SK-N-DZ (cell line): ENCODE measurements at regions not wholly inside any gene's neighbourhood (a gene's known extent, or its start where the extent isn't known, plus 50 kb on each side); places are given as distances from the start of the nearest gene placed in this dataset.
"Not testable (repeated sequence)": the region's sequence is repeated elsewhere in the genome, so short reads cannot be mapped to it uniquely, and the experiment has no call there.

Experiments used
- DNase-seq: peaks from one replicate; pipeline ENCODE4 v3.0.0-alpha.2; 2015; ENCODE audit warnings: low spot score

DNA sequence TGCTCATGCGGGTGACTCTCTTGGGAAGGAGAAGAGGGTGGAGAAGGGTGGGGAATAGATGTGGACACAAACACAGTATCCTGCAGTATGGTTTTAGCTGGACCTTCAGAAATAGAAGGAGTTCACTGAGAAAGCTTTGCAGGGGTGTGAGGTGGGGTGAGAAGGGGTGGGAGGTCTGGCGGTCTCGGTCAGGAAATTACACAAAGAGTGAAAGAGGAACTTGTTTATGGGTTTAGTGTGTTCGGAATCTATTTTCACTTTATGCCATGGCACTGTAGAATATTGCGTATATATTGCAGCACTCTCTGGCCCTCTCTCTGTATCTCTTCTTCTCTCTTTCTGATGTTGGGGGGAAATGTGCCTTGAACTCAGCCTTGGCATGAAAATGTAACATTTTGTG, 148.2 kb upstream of the GOT2 start:
- no peak for DNase-seq

DNA sequence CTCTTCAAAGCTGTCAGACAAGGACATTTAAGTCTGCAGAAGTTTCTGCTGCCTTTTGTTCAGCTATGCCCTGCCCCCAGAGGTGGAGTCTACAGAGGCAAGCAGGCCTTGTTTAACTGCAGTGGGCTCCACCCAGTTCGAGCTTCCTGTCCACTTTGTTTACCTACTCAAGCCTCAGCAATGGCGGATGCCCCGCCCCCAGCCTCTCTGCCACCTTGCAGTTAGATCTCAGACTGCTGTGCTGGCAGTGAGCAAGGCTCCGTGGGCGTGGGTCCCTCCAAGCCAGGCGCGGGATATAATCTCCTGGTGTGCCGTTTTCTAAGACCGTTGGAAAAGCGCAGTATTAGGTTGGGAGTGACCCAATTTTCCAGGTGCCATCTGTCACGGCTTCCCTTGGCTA, 144.5 kb upstream of the GOT2 start:
- DNase-seq = not testable (repeated sequence)

DNA sequence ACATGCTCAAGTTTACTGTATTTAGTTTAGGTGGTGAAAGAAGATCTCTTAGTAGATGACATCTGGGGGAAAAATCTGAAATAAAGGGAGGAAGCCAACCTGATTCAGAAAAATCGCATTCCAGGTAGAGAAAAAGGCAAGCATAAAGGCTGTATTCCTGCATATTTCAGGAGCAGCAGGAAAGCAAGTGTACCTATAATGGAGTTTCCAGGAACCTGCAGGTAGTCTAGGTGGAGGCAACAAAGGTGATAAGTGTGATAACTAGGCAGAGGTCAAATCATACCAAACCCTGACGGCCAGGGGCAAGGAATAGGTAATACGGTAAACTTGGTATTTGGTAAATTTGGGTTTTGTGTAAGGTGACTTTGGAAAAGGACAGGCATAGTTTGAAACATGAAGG, 132.8 kb upstream of the GOT2 start:
- no peak for DNase-seq

DNA sequence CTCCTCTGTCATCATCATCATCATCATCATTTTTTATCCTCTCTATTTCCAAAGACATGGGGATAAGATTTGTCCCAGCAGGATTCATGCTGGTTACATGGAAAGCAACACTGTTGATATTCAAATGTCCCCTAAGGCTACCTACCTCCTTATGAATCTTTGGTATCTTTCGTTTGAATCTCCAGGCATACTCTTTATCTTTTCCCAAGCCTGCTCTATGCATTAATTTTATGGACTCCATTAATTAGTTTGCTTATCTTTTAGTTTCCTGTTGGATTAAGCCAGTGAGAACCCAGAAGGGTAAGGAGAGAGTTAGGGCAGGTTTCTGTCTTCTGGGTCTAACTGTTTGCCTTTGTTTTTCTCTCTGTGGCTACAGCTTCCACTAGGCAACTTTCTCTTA, 129.6 kb upstream of the GOT2 start:
- peak; percentile 32 for DNase-seq

DNA sequence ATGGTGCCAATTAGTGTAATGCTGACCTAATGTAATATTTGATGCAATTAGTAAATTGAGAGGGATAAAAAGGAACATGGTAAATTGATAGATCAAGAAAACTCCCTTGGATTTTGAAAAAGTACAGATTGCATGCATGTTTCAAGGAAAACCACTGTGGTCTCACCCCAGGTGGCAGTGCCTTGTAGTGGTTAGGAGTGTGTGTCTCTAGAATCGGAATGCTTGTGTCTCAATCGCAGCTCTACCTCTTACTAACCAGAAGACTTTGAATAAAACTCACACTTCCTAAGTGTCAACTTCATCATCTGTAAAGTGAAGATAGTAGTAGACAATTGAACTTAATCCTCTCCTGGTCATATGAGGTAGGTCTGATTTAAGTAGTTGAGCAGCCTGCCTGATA, 128.9 kb upstream of the GOT2 start:
- DNase-seq = no peak

DNA sequence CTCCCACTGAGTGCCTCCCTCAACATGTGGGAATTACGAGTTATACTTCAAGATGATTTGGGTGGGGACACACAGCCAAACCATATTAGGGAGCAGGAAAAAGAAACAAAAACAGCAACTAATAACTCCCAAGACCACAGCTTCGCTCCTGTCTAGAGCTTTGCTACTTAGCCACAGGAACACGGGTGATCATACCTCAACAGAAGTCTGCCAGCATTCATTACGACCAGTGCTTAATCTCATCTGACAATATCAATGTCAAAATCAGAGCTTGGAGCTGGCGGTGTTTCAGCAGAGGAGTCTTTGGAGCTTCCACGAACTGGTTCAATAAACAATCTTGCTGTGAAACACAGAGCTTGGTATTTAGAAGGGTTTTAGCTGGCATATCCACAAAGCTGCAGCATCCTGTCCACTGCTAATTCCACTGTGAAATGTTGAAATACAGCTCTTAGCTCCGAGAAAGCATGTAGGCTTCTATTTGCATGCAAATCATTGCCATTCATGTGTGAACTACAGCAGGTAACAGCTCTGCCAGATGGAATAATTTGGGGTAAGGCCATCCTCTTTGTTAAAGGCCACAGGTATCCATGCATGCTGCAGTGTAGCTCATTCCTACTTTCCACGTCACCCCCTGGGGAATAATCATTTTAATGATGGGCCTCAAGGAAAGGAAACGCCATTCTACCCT, 128.4 kb upstream of the GOT2 start:
- DNase-seq = peak; percentile 91

DNA sequence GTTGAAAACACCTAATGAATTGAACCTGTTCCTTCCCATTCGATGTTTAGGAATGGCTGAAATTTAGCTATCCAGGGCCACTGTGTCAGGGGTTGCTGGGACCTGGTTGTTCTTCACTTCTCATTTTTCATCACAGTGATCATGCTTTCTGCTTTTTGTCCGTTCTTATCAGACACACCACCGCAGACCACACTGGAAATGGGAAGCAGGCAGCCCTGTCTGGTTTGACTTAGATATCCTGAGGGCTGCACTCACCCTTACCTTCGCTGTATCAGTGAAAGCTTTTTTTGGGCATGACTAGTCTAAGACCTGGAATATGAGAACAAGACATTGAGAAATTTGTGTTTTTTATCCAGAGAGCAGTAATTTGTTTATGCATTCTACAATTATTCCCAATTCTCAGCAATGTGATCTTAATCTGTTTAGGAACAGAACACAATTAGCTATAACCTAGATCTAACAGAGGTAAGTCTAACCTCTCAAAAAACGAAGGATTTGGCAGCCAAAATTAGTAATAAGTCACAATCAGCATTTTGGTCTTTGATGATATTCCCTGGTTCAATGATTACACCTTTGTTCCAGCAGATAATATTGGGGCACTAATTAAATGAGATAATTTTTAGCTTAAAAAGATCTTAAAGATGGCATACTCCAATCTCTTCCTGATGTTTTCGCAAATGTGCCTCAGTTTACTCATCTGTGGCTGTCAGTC, 126.0 kb upstream of the GOT2 start:
- peak; percentile 84 for DNase-seq

DNA sequence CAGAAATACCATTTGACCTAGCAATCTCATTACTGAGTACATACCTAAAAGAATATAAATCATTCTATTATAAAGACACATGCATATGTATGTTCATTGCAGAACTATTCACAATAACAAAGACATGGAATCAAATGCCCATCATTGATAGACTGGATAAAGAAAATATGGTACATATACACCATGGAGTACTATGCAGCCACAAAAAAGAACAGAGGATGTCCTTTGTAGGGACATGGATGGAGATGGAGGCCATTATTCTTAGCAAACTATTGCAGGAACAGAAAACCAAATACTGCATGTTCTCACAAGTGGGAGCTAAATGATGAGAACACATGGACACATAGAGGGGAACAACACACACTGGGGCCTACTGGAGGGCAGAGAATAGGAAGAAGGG, 124.5 kb upstream of the GOT2 start:
- not testable (repeated sequence) for DNase-seq

DNA sequence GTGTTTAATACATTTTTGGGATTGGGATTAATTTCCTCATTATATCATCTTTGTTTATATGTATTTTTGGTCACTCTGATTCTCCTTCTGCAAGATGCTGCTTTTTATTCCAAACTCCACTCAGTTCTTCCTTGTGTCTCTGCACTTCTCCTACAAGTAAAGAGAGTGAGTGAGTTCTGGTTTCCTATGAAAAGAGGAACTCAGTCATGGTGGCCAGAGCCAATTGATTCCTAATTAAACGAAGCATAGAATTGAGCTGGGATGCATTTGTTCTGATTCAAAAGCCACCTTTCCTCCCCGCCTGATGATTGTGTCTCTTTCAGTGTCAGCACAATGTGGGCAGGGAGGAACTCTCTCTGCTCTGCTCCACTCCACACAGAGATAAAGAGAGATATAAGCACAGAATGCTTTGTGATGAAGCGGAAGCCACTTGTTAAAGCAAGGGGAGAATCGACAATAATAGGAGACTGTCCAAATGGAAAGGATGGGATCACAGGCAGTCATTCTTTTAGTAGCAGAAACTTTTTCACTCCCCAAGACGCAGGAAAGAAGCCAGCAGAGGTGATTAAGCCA, 121.3 kb upstream of the GOT2 start:
- DNase-seq = no peak

DNA sequence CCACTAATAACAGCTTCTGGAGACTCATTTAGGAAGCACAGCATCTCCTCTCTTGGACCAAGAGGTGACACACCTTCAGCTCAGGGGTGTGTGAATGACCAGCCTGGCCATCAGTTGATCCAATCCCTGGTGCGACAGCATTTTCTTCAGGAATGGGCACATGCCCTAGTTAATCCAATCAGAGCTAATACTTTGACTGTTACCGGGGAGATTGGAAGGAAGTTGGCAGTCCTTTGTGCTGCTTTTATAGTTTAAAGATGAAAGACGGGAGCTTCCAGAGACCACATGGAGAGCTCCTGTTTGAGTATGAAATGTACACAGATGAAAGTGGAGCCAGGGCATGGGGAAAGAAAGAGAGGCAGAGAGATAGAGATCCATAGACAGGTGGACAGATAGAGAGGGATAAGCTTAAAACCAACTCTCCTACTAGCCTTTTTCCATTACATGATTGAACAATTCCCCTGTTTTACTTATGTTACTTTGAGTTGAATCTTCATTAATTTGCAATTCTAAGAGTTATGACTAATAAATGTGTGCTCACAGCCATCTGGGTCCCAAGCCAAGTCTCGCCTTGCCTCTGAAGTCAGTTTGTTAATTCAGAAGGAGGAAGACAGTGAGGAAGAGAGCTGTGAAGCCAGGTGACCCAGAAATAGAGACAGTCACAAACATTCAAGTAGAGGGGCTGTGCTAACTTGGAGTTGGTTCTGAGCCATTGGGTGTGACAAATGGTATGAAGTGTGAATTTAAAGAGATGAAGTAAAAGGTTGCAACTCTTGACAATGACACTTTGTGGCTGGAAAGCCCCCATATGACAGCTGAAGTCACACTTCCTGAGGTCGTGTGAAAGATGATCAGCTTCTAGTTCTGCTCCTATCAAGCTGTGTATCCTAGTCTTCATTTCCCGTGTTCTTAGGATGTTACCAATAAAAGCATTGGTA, 120.0 kb upstream of the GOT2 start:
- DNase-seq = no peak

DNA sequence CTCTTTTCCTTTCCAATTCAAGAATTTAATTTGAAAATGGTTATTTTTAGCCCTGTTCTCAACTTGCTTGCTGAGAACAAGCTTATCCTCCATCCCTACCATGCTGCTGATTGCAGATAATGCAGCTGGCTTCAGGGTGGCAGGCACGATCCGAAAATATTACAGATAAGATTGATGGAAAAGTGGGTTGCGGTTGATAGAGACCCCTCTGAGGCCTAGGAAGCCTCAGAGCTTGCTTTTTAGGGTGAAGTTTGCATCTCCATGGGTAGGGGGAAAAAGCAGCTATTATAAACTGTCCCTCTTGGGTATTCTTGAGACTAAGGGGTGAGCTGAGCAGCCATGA, 116.5 kb upstream of the GOT2 start:
- DNase-seq = no peak

DNA sequence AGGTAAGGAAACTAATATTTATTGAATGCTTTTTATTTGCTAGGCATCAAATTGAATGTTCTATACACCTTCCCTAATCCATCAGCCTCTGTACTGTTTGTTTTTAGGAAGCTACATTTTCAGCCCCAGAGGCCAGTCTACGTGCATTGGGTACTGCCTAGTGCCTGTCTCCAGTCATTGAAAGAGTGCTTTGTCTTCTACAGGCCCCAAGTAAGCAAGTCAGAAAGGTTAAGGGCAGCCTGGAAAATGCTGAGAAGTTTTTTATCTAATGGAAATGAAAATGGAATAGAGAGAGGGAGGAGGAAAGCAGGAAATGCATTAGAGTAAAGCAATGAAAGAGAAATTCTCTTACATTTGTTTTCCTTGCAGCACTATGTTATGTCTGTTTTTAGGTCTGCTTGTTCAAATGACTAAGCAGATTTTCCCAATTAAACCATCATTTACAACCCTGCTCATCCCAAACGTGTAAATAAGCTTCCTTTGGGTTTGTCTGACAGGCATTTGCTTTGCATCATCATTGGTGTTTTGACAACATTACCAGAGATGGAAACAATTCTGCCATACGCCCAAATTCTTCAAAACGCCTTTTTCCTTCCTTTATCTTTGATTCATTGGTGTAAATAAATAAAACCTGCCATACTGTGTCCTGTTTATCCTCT, 116.0 kb upstream of the GOT2 start:
- no peak for DNase-seq

DNA sequence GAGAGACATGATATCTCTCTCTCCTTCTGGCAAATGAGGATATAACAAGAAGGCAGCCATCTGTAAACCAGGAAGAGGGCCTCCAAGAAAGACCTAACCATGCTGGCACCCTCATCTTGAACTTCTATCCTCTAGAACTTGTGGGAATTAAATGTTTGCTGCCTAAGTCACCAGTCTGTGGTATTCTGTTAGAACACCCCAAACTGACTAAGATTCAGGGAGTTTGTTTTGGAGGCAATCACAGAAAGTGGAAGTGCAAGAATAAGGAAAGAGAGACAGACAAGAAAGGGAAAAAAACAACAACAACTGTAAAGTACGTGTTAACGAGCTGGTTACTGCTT, 114.5 kb upstream of the GOT2 start:
- no peak for DNase-seq

DNA sequence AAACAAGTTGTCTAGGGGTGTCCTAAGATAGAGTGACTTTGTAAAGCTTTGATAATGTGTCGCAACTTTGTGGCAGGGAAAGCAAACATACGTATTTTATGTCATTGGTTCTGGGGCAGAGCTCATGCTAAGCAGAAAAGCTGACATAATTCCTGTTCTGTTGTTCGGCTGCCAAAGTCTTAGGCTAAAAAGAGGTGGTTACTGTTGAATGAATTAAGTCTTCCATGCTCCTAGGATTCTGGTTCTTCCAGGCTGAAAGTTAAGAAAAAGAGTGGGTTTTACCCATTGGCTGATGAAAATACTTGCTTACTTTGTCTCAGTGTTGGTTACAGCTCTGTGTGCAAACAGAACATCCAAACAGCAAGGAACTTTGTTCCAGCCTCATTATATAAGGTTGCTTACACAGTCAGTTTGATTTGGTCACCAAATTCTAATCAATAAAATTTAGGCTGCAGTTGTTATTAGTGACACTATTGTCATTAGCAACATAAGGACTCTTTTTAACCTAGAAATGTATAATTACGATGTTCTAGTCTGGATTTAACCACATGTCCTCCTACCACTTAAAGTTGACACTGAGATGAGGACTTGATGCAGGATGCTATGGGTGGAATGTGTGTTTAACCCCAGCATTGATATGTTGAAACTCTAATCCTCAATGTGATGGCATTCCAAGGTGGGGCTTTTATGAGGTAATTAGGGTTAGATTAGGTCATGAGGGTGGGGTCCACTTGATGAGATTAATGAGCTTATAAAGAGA, 114.0 kb upstream of the GOT2 start:
- no peak for DNase-seq

DNA sequence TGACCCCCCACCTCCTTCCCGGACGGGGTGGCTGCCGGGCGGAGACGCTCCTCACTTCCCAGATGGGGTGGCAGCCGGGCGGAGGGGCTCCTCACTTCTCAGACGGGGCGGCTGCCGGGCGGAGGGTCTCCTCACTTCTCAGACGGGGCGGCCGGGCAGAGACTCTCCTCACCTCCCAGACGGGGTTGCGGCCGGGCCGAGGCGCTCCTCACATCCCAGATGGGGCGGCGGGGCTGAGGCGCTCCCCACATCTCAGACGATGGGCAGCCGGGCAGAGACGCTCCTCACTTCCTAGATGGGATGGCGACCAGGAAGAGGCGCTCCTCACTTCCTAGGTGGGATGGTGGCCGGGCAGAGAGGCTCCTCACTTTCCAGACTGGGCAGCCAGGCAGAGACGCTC, 112.1 kb upstream of the GOT2 start:
- DNase-seq = not testable (repeated sequence)

DNA sequence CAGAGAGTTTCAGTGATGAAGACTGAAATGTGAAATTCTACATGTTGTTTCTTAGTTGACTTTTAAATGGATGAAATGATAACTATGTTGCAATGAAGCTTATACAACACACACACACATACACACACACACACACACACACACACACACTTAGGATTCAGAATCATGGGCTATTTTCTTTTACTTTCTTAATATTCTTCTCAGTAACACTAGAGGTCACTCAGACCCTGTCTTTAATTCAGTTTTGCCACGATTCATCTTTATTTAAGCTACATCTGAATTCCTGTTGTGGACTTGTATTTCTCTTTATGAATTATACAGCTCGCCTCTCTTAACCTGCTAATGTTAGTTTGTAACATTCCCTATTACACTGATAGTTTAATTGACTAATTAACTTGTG, 109.6 kb upstream of the GOT2 start:
- DNase-seq = peak; percentile 46

DNA sequence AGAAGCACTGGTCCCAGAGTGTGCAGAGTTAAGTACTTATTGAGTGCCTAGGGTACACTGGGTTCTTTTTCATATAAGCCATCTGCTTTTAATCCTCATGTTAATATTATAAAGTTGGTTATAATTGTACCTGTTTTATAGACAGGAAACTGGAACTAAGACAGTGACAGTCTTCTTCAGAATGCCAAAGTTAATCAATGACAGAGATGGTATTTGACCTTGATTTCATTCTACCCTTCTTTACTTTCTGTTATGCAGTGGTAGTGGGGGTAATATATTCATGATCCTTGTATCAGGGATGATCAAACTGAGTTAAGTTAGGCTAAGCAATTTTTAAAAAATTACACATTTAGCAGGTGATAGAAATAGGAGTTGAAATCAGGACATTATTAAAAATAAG, 108.6 kb upstream of the GOT2 start:
- DNase-seq = no peak

DNA sequence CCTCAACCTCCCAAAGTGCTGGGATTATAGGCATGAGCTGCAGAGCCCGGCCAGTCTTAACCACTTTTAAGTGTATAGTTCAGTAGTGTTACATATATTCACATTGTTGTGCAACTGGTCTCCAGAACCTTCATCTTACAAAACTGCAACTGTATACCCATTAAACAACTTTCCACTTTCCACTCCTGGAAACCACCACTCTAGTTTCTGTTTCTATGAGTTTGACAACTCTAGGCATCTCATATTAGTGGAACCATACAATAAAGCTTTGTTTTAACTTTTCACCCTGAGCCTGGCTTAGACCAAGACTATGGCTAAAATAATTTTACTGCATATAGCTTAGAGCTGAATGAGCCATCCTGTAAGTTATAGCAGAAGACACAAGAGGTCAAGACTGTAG, 108.0 kb upstream of the GOT2 start:
- DNase-seq = no peak

DNA sequence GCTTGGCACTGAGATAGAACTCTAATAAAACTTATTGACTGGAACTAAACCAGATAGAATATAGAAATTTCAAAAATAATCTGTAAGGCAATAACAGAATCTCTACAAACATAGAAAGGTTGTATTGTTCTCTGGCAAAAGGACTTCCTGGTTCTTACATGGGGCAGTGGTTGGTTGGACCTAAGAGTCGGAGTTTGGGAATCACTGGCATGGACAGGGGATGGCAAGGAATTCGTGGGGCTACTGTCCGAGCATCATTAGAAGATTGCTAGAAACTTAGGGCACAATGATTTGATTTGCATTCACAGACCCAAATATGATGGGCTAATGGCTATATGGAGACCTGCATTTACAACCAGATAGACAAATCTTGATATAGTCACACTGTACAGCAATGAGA, 103.8 kb upstream of the GOT2 start:
- no peak for DNase-seq

DNA sequence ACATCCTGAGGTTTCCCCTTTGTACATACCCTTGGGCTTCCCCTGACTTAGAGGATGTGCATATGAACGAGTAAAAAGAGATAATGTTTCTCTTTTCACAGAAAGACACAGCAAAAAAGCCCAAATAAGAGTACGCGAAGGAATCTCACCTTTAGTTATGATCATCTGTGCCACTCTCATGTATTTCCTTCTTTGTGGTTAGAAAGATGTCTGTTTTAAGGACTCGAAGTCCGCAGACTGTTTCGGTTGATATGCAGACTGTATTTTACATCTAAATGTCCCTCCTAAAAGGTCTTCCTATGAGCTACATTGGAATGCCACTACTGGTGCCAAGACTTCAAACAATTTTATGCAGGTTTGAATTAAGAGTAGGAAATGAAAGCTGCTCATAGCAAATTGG, 102.3 kb upstream of the GOT2 start:
- no peak for DNase-seq

DNA sequence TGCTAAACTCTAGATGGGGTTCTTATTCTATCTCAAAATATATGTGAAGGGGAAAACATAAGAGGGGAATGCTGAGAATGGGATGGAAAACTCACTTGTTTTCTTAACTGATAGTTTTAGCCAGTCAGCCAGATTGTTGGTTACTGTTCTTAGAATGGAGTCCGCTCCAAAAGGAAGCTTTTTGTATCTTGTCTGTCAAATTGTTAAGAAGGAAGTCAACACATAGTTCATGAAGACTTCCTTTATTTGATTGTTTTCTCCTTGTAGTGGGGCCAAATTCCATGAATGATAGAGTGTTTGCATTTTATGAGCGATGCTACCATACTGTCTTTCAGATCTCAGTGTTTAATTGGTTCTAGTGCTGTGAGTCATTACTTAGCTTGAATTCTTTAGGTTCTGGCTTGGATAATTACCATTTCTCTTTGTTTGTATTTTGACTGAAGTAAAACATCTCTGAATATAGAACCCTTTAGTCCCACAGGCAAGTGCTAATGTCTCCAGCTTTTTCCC, 98.3 kb upstream of the GOT2 start:
- DNase-seq = no peak
